Activated CD4-positive, alpha-beta T cell treated with anti-CD3 and anti-CD28 coated beads, Interleukin-2, amount 10 ng/mL, durations not matched to agents 24 days and 14 days (primary cell): ENCODE measurements at regions not wholly inside any gene's neighbourhood (a gene's known extent, or its start where the extent isn't known, plus 50 kb on each side); places are given as distances from the start of the nearest gene placed in this dataset.
"Not testable (repeated sequence)": the region's sequence is repeated elsewhere in the genome, so short reads cannot be mapped to it uniquely, and the experiment has no call there.

ENCODE experiments used
- DNase-seq: peaks from one replicate; pipeline ENCODE4 v3.0.0; 2022
- H3K27ac Mint-ChIP-seq: one replicate; pipeline ENCODE4 v1.8.0; 2022; ENCODE audit warnings: mild to moderate bottlenecking, mixed read lengths
- H3K27me3 Mint-ChIP-seq: one replicate; pipeline ENCODE4 v1.8.0; 2022; ENCODE audit warnings: mixed read lengths
- H3K36me3 Mint-ChIP-seq: one replicate; pipeline ENCODE4 v1.8.0; 2022; ENCODE audit warnings: low read depth, mild to moderate bottlenecking, mixed read lengths
- H3K4me1 Mint-ChIP-seq: one replicate; pipeline ENCODE4 v1.8.0; 2021; ENCODE audit warnings: mixed read lengths
- H3K4me3 Mint-ChIP-seq: one replicate; pipeline ENCODE4 v1.8.0; 2022; ENCODE audit warnings: mild to moderate bottlenecking, moderate library complexity, mixed read lengths
- H3K9me3 Mint-ChIP-seq: one replicate; pipeline ENCODE4 v1.8.0; 2021; ENCODE audit warnings: mixed read lengths
- intact Hi-C: fragments of 100-400 bp; cut with micrococcal nuclease; formaldehyde crosslinking; loops from one replicate; pipeline ENCODE4 v1.15.1; 2023

DNA sequence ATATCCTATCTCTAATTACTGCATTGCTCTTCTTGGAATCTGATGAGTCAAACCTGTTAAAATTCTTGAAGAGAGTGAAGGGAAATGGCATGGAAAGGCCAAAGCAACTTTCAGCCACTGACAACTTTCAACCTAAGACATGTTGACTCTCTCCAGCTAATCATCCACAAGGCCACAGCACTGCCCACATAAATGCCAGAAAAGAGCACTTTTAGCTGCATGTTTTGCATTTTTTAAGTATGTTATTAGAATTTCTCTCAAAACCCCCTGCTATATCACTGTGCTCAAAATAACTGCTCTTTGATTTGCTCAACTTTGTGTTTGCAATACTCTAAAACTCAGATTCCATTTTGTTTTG, 352.5 kb downstream of the ADGRL2 start:
- Mint-ChIP-seq H3K9me3 (peaks cover 8% of the 10 kb centered on the region), H3K4me3 (no peak overlapping the region), H3K27ac (no peak overlapping the region), H3K36me3 (no peaks in the 10 kb centered on the region), H3K27me3 (no peaks in the 10 kb centered on the region), H3K4me1 (peaks cover 6% of the 10 kb centered on the region)
- intact Hi-C loops = no loop called here
- DNase-seq = no peak

DNA sequence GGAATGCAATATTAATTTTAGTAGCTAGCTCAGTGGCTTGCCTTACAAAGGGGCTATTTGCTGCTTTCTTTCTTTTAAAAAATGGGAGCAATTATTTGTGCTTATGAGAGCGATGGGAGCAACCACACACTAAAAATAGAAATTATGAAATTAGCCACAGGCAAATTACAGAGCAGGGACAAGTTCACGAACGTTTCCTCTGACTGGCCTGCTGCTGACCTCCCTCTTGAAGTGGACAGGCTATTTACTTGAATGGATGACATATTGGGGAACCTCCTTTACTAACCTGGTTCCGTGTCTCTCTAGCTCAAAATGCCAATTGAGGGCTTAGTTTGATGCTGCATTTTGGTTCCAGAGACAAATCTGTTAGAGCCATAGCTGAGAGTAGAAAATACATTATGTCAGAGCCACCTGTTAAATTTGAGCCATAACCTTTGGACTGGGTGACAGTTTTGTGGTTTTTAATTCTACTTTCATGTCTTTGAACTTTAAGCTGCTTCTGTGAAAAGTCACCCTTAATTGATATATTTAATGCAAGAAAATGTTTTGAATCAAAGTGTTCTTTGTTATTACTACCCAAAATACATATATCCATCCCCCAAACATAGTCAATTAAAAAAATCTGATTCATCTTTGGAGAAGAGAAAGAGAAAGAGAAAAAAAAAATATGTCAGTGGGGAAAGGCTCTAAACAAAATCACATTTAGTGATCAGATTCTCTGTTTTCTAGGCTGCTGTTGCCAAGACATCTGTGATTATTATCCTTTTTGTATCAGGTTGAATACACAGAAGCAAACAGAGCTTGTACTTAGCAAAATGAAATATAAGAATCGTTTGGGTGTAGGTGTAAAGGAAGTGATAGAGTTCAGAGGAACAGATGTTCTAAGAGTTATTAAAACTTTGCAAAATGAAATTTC, 351.9 kb downstream of the ADGRL2 start:
- Mint-ChIP-seq H3K36me3 (no peaks in the 10 kb centered on the region), H3K27me3 (no peaks in the 10 kb centered on the region), H3K9me3 (peaks cover 8% of the 10 kb centered on the region), H3K27ac (no peak overlapping the region), H3K4me1 (peaks cover 6% of the 10 kb centered on the region), H3K4me3 (no peak overlapping the region)
- intact Hi-C loops = no loop called here
- no peak for DNase-seq

DNA sequence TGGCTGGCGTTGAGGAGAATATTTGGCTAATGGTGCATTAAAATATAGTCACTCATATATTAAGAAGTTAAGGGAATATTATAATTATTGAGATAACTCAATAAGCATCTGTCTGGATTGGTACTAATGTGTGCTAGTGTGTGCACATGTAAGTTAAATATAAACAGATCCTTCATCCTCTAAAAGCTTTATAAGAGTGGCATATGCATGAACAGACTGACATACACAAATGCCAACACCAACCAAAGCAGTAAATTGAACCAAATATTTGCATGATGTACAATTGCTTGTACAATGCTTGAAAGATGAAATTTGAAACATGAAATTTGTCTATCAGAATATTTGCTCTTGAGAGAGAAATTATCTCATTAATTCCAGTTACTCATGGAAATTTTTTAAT, 344.9 kb downstream of the ADGRL2 start:
- no peak overlapping the region for H3K4me3 Mint-ChIP-seq
- intact Hi-C loops = no loop called here
- no peaks in the 10 kb centered on the region for H3K27me3 Mint-ChIP-seq

DNA sequence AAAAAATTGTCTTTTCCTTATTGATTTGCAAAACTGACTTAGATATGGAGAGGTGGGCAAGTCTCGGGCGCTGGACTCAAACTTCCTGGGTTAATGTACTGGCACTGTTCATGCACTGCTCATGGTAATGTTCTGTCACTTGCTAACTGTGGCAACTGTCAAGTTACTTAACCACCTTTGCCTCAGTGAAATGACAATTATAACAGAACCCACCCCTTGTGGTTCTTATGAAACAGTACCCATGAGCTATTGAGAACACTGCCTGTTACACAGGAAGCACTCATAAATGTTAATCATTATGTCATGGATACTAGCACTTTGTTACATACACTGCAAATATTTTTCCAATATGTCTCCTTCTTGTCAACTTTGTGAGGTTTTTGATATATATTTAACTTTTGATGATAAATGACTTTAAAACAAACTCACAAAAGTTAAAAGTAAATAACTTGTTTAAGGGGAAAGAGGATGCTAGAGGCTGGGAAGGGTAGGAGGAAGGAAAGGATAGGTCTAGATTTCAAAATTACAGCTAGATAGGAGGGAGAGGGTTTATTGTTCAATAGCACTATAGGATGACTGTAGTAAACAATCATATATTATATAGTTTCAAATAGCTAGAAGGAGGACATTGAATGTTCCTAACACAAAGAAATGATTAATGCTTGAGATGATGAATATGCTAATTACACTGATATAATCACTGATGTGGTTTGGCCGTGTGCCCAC, 342.5 kb downstream of the ADGRL2 start:
- no peaks in the 10 kb centered on the region for H3K27me3 Mint-ChIP-seq

More for the DNA sequence above, 344.9 kb downstream of the ADGRL2 start:
- no peak overlapping the region for H3K27ac Mint-ChIP-seq
- H3K4me1 Mint-ChIP-seq = no peaks in the 10 kb centered on the region
- peaks cover 3% of the 10 kb centered on the region for H3K9me3 Mint-ChIP-seq
- DNase-seq = no peak
- H3K36me3 Mint-ChIP-seq = no peaks in the 10 kb centered on the region

DNA sequence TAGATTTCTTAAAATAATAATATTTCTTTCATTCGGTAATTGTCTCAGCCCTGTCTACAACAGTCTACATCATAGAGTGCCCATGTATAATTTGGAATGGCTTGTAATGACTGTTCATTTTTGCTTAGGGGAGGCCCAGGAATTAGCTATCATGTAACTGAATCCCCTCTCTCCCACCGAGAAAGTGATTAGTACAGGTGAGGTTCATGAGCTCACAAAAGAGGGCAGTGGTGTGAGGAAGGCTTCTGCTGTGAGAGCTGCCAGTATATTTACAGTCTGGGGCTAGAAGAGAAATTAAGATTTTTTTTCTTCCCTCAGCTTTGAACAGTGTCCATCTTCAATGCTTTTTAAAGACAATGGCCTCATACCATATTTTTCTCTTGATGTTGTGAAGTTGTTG, 340.7 kb downstream of the ADGRL2 start:
- no peak for DNase-seq
- Mint-ChIP-seq H3K9me3 (peaks cover 3% of the 10 kb centered on the region), H3K27me3 (no peaks in the 10 kb centered on the region), H3K4me3 (no peak overlapping the region), H3K4me1 (no peaks in the 10 kb centered on the region), H3K27ac (no peak overlapping the region), H3K36me3 (no peaks in the 10 kb centered on the region)
- intact Hi-C loops = no loop called here

More for the DNA sequence above, 342.5 kb downstream of the ADGRL2 start:
- H3K27ac Mint-ChIP-seq = no peak overlapping the region
- intact Hi-C loops = no loop called here
- no peaks in the 10 kb centered on the region for H3K4me1 Mint-ChIP-seq
- DNase-seq = no peak
- H3K9me3 Mint-ChIP-seq = peaks cover 3% of the 10 kb centered on the region
- no peak overlapping the region for H3K4me3 Mint-ChIP-seq
- H3K36me3 Mint-ChIP-seq = no peaks in the 10 kb centered on the region

DNA sequence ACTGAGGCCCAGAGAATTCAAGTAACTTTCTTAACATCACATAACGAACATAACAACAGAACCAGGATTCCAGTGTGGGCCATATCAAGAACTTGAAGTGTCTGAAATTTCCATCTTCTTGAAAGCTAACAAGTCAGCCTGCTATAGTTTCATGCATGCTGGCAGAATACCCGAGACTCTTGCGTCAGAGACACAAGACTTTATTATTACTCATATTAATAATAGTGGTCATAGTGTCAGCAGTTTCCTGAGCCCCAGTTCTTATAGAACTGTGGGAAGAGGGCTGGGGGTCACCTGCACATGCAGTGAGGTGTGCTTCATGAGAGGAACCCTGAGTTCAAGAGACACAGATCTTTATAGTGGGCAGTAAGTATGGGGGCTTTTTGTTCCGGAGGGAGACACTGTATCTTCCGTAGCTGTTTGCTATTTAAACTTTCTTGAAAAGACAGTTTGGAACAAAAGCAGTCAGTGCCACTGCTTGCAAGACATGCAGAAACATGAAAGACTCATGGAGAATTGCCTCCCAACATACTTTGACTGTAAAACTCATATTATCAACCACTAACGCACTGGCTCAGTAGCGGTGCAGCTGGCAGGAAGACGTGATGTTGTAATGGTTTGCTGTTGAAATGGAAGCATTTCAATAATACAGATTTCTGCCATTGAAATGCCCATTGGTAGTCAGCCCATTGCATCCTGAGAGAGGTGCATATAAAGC, 339.2 kb downstream of the ADGRL2 start:
- no peaks in the 10 kb centered on the region for H3K36me3 Mint-ChIP-seq
- H3K4me1 Mint-ChIP-seq = no peaks in the 10 kb centered on the region
- H3K4me3 Mint-ChIP-seq = no peak overlapping the region
- H3K27me3 Mint-ChIP-seq = no peaks in the 10 kb centered on the region
- no peak overlapping the region for H3K27ac Mint-ChIP-seq
- intact Hi-C loops = no loop called here
- H3K9me3 Mint-ChIP-seq = peaks cover 3% of the 10 kb centered on the region
- no peak for DNase-seq

DNA sequence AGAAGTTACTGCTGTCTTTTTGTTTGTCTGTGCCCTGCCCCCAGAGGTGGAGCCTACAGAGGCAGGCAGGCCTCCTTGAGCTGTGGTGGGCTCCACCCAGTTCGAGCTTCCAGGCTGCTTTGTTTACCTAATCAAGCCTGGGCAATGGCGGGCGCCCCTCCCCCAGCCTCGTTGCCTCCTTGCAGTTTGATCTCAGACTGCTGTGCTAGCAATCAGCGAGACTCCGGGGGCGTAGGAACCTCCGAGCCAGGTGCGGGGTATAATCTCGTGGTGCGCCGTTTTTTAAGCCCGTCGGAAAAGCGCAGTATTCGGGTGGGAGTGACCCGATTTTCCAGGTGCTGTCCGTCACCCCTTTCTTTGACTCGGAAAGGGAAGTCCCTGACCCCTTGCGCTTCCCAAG, 335.6 kb downstream of the ADGRL2 start:
- H3K9me3 Mint-ChIP-seq, H3K4me1 Mint-ChIP-seq, H3K27me3 Mint-ChIP-seq, intact Hi-C loops, H3K27ac Mint-ChIP-seq, H3K36me3 Mint-ChIP-seq, H3K4me3 Mint-ChIP-seq, DNase-seq: not testable (repeated sequence)

DNA sequence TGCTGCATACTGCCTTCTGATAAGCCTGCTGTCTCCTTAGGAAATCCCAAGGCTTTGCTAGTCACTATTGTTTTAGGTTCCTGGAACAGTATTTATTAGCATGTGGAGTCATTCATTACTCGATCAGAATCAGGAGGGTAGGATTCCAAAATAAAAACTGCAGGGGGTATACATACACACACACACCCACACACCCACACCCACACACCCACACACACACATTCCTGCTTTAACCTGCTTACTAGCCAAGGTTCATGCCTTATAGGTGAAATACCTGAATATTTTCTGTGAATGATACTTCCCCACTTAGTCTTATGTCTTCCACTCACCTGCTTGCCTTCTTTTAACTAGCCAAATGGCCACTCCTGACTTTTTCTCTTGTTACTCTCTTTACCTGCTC, 325.1 kb downstream of the ADGRL2 start:
- no peak for DNase-seq
- Mint-ChIP-seq H3K36me3 (no peaks in the 10 kb centered on the region), H3K4me3 (no peak overlapping the region), H3K27ac (no peak overlapping the region), H3K9me3 (no peaks in the 10 kb centered on the region), H3K27me3 (no peaks in the 10 kb centered on the region), H3K4me1 (no peaks in the 10 kb centered on the region)
- intact Hi-C loops = no loop called here

DNA sequence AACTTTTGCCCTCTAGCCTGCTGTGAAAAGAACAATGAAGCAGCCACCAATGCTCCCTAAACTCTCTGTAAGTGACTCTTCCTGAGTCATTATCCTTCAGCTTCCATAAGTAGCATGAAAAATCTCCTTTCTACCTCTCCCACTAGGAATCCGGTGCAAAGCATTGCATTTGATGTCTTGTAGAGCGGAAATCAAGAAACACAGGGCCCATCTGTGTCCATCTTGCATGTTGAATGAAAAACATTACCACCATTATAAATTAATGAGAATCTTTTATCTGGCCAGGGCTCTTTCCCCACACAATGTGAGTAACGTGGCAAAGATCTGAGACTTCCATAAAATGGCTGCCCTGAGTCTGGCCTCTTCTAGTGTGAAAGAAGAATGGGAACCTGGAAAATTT, 324.4 kb downstream of the ADGRL2 start:
- Mint-ChIP-seq H3K27ac (no peak overlapping the region), H3K4me1 (no peaks in the 10 kb centered on the region), H3K36me3 (no peaks in the 10 kb centered on the region), H3K9me3 (no peaks in the 10 kb centered on the region), H3K4me3 (no peak overlapping the region), H3K27me3 (no peaks in the 10 kb centered on the region)
- no peak for DNase-seq
- intact Hi-C loops = no loop called here

DNA sequence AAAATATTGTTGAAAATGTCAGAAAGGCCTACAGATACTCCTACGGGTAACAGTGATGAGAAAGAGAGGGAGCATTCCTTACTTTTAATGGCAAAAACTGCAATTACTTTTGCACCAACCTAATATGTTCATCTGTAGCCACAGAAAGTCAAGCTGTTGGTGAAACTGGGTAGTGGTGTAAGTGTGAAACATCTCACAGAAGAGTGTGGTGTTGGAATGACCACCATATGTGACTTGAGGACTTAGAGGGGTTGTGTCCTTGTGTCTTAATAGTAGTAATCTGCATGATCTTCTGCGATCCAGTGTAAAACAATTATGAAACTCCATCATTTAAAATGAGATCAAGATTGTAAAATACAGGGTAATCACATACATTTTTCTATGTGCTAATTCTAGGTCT, 320.7 kb downstream of the ADGRL2 start:
- Mint-ChIP-seq H3K4me1 (no peaks in the 10 kb centered on the region), H3K27me3 (no peaks in the 10 kb centered on the region), H3K36me3 (no peaks in the 10 kb centered on the region), H3K4me3 (no peak overlapping the region), H3K27ac (no peak overlapping the region), H3K9me3 (no peaks in the 10 kb centered on the region)
- DNase-seq = no peak
- intact Hi-C loops = no loop called here

DNA sequence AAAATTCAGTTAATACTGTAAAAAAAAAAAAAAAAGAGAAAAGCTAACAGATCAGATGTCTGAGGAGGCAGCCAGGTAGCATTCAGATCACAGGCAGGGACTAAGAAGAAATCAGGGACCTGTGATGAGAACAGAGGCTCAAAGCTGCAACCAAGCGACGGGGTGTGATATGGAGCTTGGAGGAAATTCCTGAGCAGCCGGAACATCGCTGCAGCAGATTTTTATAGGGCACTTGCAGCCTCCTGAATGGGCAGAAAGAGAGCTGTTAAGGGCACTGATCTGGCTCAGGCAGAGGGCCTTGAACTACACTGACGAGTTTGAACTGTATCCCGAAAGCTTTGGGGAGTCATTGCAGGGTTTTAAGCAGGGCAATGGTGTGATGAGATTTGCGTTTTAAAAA, 315.4 kb downstream of the ADGRL2 start:
- intact Hi-C loops = no loop called here
- Mint-ChIP-seq H3K9me3 (no peaks in the 10 kb centered on the region), H3K27ac (no peak overlapping the region), H3K4me3 (no peak overlapping the region), H3K27me3 (no peaks in the 10 kb centered on the region), H3K4me1 (no peaks in the 10 kb centered on the region), H3K36me3 (no peaks in the 10 kb centered on the region)
- DNase-seq = no peak

DNA sequence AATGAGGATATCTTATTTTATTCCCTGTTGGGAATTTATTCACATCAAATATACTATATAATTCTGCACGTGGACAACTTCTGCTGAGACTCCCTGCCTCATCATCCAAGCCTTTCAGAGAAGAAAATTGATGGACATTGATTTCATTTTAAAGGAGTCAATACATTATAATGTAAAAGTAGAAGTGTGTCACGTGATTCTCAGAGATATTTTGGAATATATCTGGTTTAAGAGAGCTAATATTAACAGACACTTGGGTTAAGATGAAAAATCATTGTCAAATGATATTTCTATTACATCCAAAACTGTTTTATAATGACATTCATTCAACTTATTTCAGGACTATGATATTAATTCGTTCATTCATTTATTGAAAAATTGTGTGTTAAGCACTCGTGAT, 314.2 kb downstream of the ADGRL2 start:
- DNase-seq = no peak
- no peaks in the 10 kb centered on the region for H3K4me1 Mint-ChIP-seq
- intact Hi-C loops = no loop called here
- H3K27ac Mint-ChIP-seq = no peak overlapping the region
- H3K9me3 Mint-ChIP-seq = no peaks in the 10 kb centered on the region
- no peaks in the 10 kb centered on the region for H3K27me3 Mint-ChIP-seq
- no peak overlapping the region for H3K4me3 Mint-ChIP-seq
- no peaks in the 10 kb centered on the region for H3K36me3 Mint-ChIP-seq

DNA sequence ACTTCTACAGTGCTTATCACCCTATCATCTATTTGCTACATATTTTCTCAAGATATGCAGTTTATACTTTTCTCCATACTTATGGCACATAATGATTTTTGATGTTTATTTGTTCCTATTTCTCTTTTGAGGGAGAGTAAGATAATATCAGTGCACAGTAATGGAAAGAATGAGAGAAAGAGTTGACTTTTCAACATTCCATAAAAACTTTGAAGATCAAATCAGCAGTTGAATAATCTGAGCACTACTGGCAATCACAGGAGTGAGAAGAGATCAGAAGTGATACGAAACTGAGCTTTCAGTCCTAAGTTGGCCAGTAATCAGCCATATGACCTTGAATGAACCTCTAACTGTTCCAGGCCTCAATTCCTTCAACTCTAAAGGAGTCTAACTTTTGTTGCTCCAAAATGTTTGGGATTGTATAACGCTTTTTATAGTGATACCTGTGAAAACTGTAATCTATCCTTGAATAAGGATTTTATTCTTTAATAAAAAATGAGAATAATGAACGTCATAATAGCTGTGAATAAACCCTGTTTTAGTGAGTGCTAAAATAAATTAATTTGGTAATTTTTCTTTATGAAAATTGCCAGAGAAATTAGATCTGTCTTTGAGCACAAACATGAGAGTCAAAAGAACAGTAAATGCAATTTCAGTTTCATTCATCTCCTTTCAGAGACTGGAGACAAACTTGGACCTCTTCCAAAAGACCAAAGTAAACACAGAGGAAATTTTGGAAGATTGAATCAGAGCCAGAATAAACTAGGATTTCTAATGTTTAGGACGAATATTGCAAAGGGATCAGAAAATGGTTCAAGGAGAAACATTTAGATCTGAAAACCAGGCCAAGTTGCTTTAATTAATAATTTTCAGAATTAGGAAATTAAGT, 309.9 kb downstream of the ADGRL2 start:
- intact Hi-C loops = no loop called here
- H3K4me3 Mint-ChIP-seq = no peak overlapping the region

More for the DNA sequence above, 309.9 kb downstream of the ADGRL2 start:
- Mint-ChIP-seq H3K36me3 (no peaks in the 10 kb centered on the region), H3K27me3 (no peaks in the 10 kb centered on the region), H3K4me1 (peaks cover 3% of the 10 kb centered on the region), H3K27ac (no peak overlapping the region), H3K9me3 (no peaks in the 10 kb centered on the region)
- DNase-seq = no peak
